GM23338 (cell line): ENCODE measurements at regions not wholly inside any gene's neighbourhood (a gene's known extent, or its start where the extent isn't known, plus 50 kb on each side); places are given as distances from the start of the nearest gene placed in this dataset.

ENCODE experiments used
- CTCF ChIP-seq, 2 experiments: fragments of 200-600 bp in 1 of 2; sonication (generic) in 1 of 2; conservative IDR thresholded peaks; 2 replicates each; pipeline versions ENCODE4 v1.5.1 to v1.6.1; 2016 to 2017; ENCODE audit warnings: antibody characterized with exemption in 2 of 2, low read depth in 2 of 2, mild to moderate bottlenecking in 2 of 2, moderate library complexity in 1 of 2
- EZH2 ChIP-seq: fragments of 200-600 bp; sonication (generic); IDR thresholded peaks from one replicate; pipeline ENCODE4 v1.8.0; 2017; ENCODE audit warnings: antibody characterized with exemption, mild to moderate bottlenecking, low read depth; ENCODE audit not compliant: unreplicated experiment

- TF ChIP-seq CTCF (conservative IDR thresholded peaks at IDR 0.05; ENCODE audit: low read depth in 2 of 2) (no peak), EZH2 (no peak)
Measured at GRCh38 chr18:43484710-43485109, 207.4 kb upstream of the SYT4 start.
